HG03135 (cell line): ENCODE measurements at regions not wholly inside any gene's neighbourhood (a gene's known extent, or its start where the extent isn't known, plus 50 kb on each side); places are given as distances from the start of the nearest gene placed in this dataset.

Experiments used
- ATAC-seq: cut with Tn5 transposase; IDR thresholded peaks from one replicate; pipeline ENCODE4 v1.9.1; 2021; ENCODE audit warnings: mild to moderate bottlenecking, moderate library complexity; ENCODE audit not compliant: unreplicated experiment

DNA sequence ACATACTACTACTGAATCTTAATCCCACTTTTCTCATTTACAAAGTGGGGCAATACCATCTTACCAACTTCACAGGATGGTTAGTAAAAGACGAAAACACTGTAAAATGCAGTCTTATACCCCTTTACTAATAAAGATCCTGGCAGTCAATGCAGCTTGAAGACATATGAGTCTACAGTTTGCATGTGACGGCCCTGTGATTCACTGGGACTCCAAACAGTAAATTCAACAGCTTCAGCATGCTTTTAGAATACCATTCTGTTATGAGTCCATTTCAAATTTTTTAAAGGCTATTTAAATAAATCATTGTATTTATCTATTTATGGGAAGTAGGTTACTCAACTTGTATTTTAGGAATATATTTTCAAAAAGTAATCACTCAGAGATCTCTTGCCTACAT lies 629.1 kb downstream of the LIG4 start:
- ATAC-seq, result no peak

DNA sequence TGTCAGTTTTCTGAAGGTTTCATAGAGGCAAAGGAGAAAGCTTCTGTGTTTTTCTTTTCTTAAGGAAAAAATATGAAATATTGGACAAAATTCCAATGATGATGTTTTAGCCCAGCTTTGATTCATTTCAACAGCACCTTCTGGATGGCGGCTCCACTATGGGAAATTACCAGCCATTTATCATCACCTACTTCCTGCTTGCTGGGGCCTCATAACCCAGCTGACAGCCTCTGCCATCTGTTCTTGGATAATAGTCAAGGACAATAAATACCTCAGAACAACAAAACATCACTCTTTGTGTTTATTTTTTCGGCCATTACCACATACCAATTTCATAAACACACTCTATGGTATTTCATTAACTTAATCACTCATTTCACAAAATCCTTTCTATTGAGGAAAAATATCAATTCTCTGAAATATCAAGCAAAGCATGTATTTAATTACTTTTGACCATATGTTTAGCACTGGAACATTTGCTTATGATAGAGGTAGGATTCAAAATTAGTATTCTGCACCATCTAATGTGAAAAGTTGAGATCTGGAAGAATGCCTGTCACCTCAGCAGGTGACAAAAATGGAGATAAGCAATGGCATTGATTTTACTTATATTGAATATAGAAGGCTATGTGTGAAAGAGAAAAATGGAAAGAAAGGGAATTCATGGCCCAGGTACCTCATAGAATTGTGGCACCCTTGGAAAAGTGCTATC lies 629.7 kb downstream of the LIG4 start:
- ATAC-seq, result no peak

DNA sequence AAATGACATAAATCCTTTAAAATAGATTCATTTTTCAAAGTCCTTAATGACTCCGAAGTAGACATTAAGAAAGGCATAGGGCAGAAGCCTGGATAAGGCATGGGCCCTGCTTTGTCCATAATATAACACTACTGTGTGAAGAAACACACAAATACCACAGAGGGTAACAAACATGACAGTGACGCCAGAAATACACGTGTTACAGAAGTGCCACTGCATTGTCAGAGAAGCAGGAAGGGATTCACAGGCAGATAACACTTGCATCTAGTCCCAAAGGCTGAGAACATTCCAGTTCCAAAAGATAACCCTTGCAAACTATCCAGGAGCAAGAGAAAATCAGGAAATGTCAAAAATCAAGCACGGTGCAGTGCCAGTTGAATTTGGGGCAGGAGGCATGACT lies 633.2 kb downstream of the LIG4 start:
- ATAC-seq, result no peak

DNA sequence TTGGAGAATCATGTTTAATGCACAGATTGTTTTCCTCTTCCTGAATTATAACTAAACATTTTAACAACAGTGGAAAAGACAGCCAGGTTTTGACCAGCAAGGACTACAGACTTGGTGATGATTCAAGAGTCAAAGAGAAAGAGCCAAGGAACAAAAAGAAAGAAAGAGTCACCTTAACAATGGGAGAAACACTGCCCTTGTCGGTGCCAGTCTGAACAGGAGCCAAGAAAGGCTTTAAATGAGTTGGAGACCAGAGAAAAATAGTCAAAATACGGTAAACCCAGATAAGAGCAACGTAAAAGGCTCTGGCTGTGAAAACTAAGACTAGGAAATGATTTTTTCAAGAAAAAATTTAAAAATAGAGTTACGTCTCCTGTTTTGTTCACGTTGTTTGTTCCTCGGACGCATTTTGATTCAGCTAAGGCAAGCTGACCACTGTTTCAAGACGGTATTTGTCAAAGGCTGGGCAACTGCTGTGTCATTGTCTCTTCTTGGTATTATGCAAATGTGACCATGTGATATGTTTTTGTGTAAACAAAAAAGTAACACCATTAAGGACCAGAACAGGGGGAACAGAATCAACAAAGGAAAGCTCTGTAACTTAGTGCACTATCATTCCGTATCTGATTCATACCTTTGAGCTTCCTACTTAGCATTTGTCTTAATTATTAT lies 634.5 kb downstream of the LIG4 start:
- ATAC-seq, result no peak

DNA sequence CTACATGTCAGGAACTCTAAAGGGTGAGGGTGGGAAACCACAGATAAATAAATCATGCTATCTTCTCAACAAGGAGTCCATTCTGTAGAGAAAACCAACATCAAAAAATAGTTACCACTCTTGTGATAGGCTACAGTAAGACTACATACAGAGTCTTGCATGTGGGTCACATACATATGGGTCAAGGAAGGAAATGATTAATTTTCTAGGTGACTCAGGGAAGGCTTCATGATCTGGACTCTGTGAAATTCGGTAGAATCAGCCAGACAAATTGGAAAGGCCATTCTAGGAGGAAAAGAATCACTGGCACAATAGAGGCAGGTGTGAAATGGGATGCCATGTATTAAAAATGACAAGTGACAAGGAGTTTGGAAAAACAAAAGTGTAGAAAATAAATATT lies 638.9 kb downstream of the LIG4 start:
- ATAC-seq, result no peak

DNA sequence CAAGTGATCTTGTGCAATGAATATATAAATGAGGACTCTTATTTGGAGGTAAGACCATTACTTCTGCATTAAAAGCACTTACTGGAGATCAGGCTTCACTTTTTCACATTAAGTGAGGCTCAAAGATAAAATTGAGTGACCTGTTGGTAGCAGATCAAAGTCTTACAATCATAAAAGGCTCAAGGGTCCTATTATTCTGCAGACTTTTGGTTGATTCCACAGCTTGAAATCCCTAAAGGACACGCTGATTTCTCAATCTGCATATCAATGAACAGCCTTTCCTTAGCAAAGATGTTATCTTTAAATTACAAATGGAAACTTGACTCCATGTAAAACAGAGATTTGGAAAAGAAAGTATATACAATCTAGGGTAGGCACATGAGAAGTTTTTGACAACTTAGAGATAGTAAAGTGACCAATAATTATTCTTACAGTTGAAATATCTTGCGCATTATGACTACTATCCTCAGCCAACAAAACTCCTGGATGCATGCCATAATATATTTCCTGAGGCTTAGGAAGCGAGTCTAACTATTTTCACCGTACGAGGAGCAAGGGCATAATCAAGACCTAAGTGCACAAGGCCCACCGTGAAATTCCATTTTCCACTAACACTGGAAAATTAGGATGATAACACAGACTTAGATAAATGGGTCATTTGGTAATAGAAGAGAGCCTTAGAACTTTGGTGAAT lies 640.7 kb downstream of the LIG4 start:
- no peak for ATAC-seq

DNA sequence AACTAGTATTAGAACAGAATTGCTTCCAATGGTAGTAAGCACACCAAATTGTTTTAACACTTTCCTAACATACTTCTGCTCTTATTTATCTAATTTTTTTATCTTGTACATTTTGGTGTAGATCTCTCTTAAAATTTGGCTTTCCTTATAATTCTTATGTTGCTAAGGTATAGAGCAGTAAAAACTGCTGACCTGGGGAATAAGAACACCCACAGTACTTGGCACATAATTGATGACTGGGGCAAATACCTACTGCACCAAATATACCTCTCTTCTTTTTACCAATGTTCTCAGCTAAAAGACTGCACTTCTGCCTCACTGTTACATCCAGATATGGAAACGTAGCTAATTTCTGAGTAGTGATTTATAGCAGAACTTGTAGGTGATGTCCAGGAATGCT lies 642.2 kb downstream of the LIG4 start:
- no peak for ATAC-seq

DNA sequence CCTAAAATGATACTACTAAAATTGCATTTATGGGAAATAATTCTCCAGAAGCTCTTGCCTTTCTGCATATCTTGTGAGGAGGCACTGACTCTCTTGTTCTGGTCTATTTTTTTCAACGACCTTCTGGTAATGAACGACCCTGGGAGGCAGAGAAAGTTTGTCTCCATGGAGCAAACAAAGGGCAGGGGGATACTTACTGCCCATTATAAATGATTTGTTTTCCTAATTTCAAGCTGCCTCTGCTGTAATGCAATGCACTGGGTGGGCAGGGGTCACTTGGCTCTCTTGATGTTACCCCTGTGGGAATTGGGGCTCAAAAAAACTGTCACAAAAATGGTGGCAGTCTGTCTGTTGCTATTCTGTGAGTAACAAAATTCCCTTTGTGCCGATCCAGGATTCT lies 643.2 kb downstream of the LIG4 start:
- ATAC-seq, result no peak

DNA sequence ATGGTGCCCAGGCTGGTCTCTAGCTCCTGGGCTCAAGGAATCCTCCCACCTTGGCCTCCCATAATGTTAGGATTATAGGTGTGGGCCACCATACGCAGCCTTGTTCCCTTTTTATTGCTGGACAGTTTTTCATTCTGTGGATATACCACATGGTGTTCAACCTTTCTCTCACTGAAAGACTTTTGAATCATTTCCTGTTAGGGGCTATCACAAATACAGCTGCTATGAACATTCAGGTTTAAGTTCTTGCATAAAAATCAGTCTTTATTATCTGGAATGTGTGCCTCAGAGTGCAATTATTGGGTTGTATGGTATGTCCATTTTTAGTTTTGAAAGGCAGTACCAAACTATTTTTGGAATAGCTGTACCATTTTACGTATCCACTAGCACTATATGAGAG lies 647.2 kb downstream of the LIG4 start:
- ATAC-seq, result no peak

DNA sequence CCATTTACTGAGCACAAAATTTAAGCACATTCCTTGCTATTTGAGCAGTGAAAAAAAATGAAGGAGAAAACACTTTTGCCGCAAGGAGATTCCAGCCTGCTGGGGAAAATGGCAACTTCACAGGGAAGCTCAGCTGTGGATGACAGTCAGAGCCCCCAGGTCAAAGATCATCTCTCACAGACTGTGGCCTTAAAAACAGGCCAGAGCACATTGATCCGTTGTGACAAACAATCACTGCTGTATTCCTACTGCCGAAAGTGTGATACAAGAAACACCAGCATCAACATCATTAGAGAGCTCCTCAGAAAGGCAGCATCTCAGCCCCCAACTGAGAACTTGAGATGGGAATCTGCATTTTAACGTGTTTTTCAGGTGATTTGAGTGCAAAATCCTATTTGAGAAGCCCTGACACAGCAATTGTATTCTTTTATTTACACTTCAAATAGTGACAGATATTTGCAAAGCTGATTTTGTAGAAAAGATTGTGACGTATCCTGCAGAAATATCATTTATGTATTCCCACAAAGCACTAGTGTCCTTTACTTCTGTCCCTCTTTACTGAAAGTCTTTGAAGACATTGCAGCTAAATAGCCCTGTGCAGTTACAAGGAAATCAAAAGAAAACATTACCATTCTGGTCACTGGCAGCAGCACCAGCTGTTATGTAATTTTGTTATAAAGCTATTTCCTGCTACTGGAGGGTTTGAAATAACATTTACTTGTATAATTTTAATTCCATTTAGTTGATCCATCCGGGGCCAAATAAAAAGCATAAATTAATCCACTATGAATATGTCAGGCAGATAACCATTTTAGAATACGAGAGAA lies 652.0 kb downstream of the LIG4 start:
- no peak for ATAC-seq

DNA sequence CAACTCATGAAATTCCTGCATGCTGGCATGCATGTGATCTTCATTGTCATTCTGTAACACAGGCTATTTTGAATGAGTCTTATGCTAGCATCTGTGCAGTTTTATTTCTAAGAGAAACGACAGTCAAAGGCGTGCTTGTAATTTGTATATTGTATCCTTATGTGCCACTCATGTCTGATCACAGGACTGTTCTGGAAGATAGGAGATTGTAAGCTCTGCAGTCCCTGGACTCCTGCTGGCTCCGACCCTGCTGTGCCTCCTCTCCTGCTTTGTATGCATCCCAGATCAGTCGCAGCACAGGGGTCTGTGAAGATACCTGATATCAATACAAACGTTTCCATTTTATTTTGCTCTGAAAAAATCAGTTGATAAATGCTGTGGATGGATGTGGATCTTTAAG lies 653.1 kb downstream of the LIG4 start:
- ATAC-seq, result no peak

DNA sequence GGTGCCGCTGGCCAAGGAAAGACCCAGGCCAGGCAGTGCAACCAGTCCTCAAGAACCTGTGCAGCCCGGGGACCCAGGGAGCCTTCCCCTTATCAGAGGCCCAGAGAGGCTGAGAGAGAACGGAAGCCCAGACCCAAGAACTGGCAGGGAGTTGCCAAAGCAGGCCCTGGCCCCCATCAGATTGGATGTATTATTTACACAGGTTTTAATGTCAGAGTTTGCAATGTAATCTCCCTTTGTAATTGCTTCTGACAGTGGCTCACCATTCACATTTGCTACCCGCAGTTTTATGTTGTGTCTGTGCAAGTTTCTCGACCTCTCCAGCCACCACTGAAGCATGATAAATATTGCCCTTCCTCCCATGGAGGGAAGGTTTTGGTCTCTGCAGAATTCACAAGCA lies 660.9 kb downstream of the LIG4 start:
- no peak for ATAC-seq

DNA sequence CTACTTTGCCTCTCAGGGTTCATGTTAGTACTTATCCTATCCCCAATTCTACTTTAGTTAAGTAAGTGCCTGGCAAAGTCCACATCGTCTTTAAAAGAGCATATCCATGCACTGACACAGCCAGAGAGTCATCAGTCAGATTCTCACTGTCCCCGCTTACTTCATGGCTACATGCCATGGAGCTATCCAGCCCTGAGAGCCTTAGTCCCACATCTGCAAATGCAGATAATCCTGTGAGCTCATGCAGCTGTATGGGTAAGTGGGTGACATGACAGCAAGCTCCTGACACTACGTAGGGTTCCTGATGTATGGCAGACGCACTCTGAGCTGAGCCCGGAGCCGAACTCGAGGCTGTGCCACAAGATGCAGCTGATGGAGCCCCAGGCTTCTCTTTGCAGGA lies 661.5 kb downstream of the LIG4 start:
- no peak for ATAC-seq

DNA sequence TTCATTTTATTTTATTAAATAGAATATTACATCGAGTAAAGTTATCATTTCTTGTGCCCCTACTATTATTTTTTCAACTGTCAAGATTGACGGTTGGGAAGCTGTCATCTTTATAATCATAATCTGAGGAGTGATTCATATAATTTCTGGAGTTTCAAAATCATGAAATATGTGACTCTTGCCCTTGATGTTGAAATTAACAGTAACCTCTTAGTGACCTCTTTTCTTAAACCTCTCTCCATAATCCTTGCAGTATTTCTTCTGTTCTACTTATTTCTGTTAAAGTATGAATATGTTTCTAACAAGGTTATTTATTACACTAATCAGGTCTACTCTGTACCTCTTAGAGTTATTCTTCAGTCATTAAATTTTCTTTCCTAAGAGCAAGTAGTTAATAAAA lies 663.8 kb downstream of the LIG4 start:
- no peak for ATAC-seq

DNA sequence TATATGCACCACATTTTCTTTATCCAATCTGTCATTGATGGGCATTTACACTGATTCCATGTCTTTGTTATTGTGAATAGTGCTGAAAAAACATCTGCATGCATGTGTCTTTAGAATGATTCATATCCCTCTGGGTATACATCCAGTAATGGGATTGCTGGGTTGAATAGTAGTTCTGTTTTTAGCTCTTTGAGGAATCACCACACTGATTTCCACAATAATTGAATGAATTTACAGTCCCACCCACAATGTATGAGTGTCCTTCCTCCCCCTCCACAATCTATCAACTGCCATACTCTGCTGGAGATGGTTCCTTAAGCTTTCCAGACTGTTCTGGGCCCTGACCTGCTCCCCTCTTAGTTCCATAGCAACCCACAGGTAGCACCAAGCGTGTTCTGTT lies 667.0 kb downstream of the LIG4 start:
- ATAC-seq, result no peak

DNA sequence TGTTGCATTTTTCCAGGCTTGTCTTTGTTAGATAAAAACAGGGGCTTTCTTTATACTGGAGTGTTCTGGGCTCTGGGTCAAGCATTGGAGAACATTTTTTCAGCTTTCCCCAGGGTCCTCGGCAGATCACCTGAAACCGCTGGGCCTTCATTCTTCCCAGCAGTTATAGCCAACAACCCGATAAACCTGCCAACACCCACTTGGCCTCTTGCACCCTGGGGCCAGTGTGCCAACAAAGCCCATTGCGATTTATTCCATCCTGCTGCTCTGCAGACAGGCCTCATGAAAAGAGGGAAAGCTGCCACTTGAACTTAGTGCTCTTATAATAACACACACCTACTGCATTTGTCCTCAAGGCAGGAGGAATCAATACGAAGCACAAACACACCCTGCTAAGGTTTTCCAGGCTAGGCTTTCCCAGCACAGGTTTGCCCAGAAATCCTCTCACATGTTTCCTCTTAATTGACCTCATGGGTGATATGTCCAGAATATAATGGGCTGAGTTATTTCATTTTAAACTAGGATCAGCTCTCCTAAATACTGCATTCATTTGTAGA lies 669.3 kb downstream of the LIG4 start:
- no peak for ATAC-seq

DNA sequence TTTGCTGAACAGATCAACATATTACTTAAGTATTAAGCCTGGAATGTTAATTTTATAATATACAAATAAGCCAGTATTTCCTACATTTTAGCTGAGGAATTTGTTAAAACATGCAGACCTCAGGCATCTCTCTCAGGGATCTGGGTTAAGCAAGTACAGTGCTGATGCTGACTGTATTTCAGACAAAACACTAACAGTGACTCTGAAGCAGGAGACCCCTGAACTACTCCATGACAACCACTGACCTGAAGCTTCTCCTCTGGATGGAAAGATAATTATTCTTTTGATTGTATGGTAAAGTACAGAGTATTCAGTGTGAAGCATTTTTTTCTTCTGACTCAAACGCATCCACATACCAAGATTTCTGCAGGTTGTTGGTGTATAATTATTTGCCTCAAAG lies 680.8 kb downstream of the LIG4 start:
- no peak for ATAC-seq

DNA sequence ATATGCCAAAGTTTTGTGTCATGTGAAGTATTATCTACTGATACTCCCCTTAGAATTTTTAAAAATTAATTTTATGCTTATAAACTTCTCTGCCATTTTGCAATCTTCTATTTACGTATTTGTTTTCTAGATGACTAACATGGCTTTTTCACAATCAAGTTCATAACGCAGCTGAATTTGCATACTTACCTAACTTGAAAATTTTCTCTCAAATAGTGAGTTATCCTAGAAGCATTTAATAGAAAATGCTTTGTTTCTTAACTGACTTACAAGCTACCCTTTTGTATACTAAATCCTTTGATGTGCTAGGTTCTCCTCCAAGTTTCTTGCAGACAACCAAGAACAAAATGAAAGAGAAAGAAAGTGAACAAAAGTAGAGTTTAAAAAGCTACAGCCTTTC lies 683.5 kb downstream of the LIG4 start:
- no peak for ATAC-seq

DNA sequence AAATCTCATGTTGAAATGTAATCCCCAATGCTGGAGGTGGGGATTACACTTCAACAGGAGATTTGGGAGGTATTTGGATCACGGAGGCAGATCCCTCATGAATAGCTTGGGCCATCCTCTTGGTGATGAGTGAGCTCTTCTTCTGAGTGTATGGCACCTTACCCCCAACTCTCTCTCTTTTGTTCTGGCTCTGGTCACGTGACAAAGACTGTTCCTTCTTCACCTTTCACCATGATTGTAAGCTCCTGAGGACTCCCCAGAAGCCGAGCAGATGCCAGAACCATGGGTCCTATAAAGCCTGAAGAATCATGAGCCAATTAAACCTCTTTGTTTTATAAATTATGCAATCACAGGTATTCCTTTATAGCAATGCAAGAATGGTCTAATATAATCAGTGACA lies 684.2 kb downstream of the LIG4 start:
- ATAC-seq, result no peak

DNA sequence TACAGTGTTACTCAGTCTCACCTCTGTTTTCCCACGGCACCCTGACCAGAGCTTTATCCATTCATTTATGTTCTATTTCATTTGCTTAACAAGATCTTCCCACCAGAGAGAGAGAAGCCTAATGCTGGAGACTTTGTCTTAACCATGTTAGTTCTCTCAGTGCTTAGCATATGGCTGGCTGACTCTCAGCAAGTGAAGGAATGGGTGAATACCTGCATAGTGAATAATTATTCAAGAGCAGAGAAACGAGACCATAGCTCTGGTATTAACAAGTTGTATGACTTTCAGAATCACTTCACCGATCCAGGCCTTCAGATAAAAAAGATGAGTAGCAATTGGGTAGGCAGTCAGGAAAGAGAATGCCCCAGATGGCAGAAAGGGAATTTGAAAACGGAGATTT lies 686.3 kb downstream of the LIG4 start:
- ATAC-seq, result no peak

DNA sequence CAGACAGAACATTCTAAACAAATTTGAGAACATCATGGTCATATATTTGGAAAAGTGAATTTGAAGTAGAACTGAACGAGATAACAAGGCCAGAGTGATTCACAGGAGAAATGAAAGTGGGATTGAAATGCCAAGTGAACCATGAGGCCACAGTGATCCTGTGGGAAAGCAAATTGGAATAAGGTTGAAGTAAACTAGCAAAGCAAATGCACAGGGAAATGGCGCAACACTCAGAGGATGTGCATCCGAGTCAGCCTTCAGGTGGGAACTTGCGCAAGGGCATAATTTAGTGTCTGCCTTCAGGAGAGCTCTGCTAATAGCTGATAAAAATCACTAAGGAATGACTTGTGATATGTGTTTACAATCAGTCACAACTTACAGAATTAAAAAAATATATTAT lies 696.6 kb downstream of the LIG4 start:
- no peak for ATAC-seq
